ENCODE measurements at regions not wholly inside any gene's neighbourhood (a gene's known extent, or its start where the extent isn't known, plus 50 kb on each side); places are given as distances from the start of the nearest gene placed in this dataset.
"Not testable (repeated sequence)": the region's sequence is repeated elsewhere in the genome, so short reads cannot be mapped to it uniquely, and the experiment has no call there.

DNA sequence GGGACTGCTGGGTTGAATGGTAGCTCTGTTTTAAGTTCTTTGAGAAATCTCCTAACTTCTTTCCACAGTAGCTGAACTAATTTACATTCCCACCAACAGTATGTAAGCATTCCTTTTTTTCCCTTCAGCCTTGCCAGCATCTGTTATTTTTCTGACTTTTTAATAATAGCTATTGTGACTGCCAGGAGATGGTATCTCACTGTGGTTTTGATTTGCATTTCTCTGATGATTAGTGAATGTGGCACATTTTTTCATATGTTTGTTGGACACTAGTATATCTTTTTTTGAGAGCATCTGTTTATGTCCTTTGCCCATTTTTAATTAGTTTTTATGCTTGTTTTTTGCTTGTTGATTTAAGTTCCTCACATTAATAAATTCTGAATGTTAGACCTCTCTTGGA lies 990.8 kb downstream of the GATA3 start:
- H3K36me3 ChIP-seq = no peaks in the 10 kb centered on the region
- no peak for DNase-seq (ENCODE audit: low read depth in 1 of 2, low spot score in 2 of 2)
- H3K9me3 ChIP-seq (replicated peaks) = no peaks in the 10 kb centered on the region
- no peak overlapping the region for H3K27ac ChIP-seq
- no peaks in the 10 kb centered on the region for H3K27me3 ChIP-seq (replicated peaks)
- H3K4me3 ChIP-seq = no peak overlapping the region
- no peaks in the 10 kb centered on the region for H3K4me1 ChIP-seq (replicated peaks)

DNA sequence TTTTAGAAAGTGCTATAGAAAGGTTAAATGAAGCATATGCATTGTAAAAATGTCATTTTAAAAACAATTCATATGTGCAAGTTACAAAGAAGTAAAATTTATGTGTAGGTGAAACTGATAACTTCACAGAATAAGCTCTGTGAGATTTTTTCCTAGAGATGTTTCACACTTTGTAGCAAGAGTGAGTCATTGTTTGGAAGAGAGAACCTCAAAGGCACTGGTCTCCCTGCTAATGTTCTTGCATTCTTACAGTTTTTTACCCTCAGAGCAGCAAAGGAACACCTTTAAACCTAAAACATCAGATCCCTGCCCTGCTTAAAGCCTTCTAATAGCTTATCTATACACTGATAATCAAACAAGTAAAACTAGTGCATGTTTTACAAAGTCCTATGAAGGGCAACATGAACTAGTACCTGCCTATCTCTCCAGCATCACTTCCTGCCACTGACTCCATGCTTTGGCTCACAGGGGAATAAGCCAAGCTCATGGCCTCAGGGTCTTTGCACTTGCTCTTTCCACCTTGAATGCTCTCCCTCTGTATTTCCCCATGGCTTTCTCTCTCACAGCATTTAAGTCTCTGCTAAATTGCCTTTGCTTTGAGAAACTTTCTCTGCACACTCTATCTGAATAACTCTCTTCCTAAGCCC lies 997.0 kb downstream of the GATA3 start:
- no peak for DNase-seq (ENCODE audit: low read depth in 1 of 2, low spot score in 2 of 2)
- H3K4me3 ChIP-seq = no peak overlapping the region
- no peaks in the 10 kb centered on the region for H3K27me3 ChIP-seq (replicated peaks)
- H3K4me1 ChIP-seq (replicated peaks) = no peaks in the 10 kb centered on the region
- H3K9me3 ChIP-seq (replicated peaks) = no peaks in the 10 kb centered on the region
- H3K27ac ChIP-seq = no peak overlapping the region
- H3K36me3 ChIP-seq = no peaks in the 10 kb centered on the region

GRCh38 chr10:9052767-9053166 lies 998.3 kb downstream of the GATA3 start:
- Histone ChIP-seq H3K27me3 (replicated peaks) (no peaks in the 10 kb centered on the region), H3K27ac (no peak overlapping the region), H3K9me3 (replicated peaks) (no peaks in the 10 kb centered on the region), H3K4me1 (replicated peaks) (no peaks in the 10 kb centered on the region), H3K36me3 (no peaks in the 10 kb centered on the region), H3K4me3 (no peak overlapping the region)
- no peak for DNase-seq (ENCODE audit: low read depth in 1 of 2, low spot score in 2 of 2)

GRCh38 chr10:9056521-9056920 lies 1002.0 kb downstream of the GATA3 start:
- DNase-seq (ENCODE audit: low read depth in 1 of 2, low spot score in 2 of 2) = no peak
- Histone ChIP-seq H3K4me1 (replicated peaks) (no peaks in the 10 kb centered on the region), H3K9me3 (replicated peaks) (no peaks in the 10 kb centered on the region), H3K4me3 (no peak overlapping the region), H3K27me3 (replicated peaks) (no peaks in the 10 kb centered on the region), H3K27ac (no peak overlapping the region), H3K36me3 (no peaks in the 10 kb centered on the region)

- H3K9me3 ChIP-seq (replicated peaks); H3K27me3 ChIP-seq (replicated peaks); H3K4me1 ChIP-seq (replicated peaks); H3K4me3 ChIP-seq; H3K36me3 ChIP-seq; H3K27ac ChIP-seq; DNase-seq (ENCODE audit: low read depth in 1 of 2, low spot score in 2 of 2): not testable (repeated sequence)
Measured at GRCh38 chr10:9057293-9057692, 1002.8 kb downstream of the GATA3 start.

DNA sequence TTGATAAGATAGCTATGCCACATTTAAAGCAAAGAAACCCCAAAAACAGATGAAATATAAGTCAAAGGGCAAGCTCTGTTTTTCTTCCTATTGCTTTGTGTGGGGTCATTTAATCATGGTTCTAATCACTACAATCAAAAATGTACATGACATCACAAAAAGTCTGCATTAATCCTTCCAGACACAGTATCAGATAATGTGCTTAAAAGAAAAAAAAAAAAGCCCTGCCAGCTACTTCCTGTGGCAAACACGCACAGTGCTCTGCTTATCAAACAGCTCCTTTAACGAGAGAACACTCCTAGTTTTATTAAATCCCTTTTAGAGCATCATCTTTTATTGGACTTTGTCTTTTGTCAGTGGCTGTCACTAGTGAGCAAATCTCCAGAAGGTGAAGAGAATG lies 1005.8 kb downstream of the GATA3 start:
- no peak overlapping the region for H3K27ac ChIP-seq
- no peaks in the 10 kb centered on the region for H3K27me3 ChIP-seq (replicated peaks)
- no peak overlapping the region for H3K4me3 ChIP-seq
- no peaks in the 10 kb centered on the region for H3K36me3 ChIP-seq
- H3K9me3 ChIP-seq (replicated peaks) = no peaks in the 10 kb centered on the region
- no peaks in the 10 kb centered on the region for H3K4me1 ChIP-seq (replicated peaks)
- DNase-seq (ENCODE audit: low read depth in 1 of 2, low spot score in 2 of 2) = no peak

DNA sequence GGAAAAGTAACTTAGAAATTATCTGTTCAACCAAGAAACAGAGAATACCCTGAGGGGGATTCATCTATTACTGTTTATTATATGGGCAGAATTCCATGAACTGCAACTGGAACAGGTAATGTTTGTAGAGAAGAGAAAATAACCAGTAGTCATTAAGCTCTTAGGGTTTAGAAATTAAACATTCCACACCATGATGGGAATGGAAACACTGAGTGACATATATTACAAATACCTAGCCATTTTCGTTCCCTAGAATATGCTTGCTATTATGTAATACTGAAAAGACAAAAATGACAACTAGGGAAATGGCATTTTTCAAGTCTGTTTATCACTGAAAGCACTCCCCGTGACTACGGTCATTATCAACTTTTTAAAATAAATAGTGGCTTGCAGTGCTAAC lies 1007.4 kb downstream of the GATA3 start:
- Histone ChIP-seq H3K9me3 (replicated peaks) (no peaks in the 10 kb centered on the region), H3K36me3 (no peaks in the 10 kb centered on the region), H3K27me3 (replicated peaks) (no peaks in the 10 kb centered on the region), H3K4me1 (replicated peaks) (no peaks in the 10 kb centered on the region), H3K4me3 (no peak overlapping the region), H3K27ac (no peak overlapping the region)
- DNase-seq (ENCODE audit: low read depth in 1 of 2, low spot score in 2 of 2) = no peak

- Histone ChIP-seq H3K36me3 (no peaks in the 10 kb centered on the region), H3K27me3 (replicated peaks) (no peaks in the 10 kb centered on the region), H3K4me3 (no peak overlapping the region)
Measured at GRCh38 chr10:9066152-9066551, 1011.7 kb downstream of the GATA3 start.

DNA sequence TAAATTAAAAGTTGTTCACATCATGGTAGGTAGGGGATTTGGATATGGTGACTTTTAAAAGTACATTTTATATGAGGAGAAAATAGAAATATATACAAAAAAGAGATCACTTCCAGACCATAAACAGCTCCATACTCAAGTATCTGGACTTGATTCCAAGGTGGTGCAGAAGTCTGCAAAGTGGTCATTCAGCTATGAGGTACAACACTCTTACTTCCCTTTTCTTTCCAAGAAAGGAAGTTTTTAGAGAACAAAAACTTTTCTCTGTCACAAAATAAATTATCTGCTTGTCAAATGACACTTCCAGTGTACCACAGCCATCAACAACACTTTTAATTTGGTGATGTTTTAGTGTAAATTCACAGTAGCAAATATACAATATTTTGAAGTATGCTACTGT lies 1013.5 kb downstream of the GATA3 start:
- DNase-seq (ENCODE audit: low read depth in 1 of 2, low spot score in 2 of 2) = no peak
- no peaks in the 10 kb centered on the region for H3K4me1 ChIP-seq (replicated peaks)
- H3K4me3 ChIP-seq = no peak overlapping the region
- H3K36me3 ChIP-seq = no peaks in the 10 kb centered on the region
- no peaks in the 10 kb centered on the region for H3K9me3 ChIP-seq (replicated peaks)
- H3K27ac ChIP-seq = no peak overlapping the region
- H3K27me3 ChIP-seq (replicated peaks) = no peaks in the 10 kb centered on the region

More at GRCh38 chr10:9066152-9066551, 1011.7 kb downstream of the GATA3 start:
- Histone ChIP-seq H3K9me3 (replicated peaks) (no peaks in the 10 kb centered on the region), H3K27ac (no peak overlapping the region), H3K4me1 (replicated peaks) (no peaks in the 10 kb centered on the region)
- DNase-seq (ENCODE audit: low read depth in 1 of 2, low spot score in 2 of 2) = no peak

DNA sequence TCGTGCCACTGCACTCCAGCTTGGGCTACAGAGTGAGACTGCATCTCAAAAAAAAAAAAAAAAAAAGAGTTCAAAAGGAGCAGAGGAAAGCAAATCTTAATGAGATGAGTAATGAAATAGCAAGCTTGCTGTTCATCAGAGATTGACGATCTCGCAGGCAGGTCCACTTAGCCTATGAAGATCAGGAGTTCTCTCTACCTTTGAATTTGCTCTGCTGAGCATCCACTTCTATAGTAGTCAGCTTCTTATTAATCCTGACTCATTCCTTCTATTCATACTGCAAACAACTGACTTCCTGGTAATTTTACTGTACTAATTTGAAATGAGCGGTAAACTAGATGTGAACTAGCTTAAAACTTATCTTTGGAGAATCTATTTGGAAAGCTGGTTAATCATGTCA lies 1014.6 kb downstream of the GATA3 start:
- Histone ChIP-seq H3K9me3 (replicated peaks) (no peaks in the 10 kb centered on the region), H3K4me1 (replicated peaks) (no peaks in the 10 kb centered on the region), H3K4me3 (no peak overlapping the region), H3K36me3 (no peaks in the 10 kb centered on the region), H3K27me3 (replicated peaks) (no peaks in the 10 kb centered on the region), H3K27ac (no peak overlapping the region)
- no peak for DNase-seq (ENCODE audit: low read depth in 1 of 2, low spot score in 2 of 2)

DNA sequence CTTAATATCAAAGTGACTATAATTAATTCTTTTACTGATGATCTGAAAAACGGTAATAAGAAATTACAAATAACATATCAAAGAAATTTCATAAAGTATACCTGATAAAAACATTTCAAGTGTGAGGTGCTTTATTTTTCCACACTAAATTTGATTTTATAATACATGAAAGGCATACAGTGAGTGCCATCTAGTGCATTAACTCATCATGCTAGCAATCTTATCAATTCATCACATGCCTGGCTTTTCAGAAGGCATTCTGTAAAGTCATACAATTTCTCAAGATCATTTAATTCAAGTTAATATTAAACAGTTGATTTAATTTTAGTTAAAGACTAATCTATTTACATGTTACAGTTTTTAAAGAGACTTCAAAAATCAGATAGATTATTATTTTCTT lies 1020.9 kb downstream of the GATA3 start:
- no peak for DNase-seq (ENCODE audit: low read depth in 1 of 2, low spot score in 2 of 2)

GRCh38 chr10:9076066-9076465 lies 1021.6 kb downstream of the GATA3 start:
- DNase-seq (ENCODE audit: low read depth in 1 of 2, low spot score in 2 of 2) = no peak
- no peaks in the 10 kb centered on the region for H3K9me3 ChIP-seq (replicated peaks)
- H3K27ac ChIP-seq = no peak overlapping the region
- no peak overlapping the region for H3K4me3 ChIP-seq
- no peaks in the 10 kb centered on the region for H3K27me3 ChIP-seq (replicated peaks)
- H3K36me3 ChIP-seq = no peaks in the 10 kb centered on the region
- H3K4me1 ChIP-seq (replicated peaks) = no peaks in the 10 kb centered on the region

More for the DNA sequence above, 1020.9 kb downstream of the GATA3 start:
- no peaks in the 10 kb centered on the region for H3K27me3 ChIP-seq (replicated peaks)
- no peaks in the 10 kb centered on the region for H3K36me3 ChIP-seq
- H3K4me1 ChIP-seq (replicated peaks) = no peaks in the 10 kb centered on the region
- no peak overlapping the region for H3K4me3 ChIP-seq
- no peaks in the 10 kb centered on the region for H3K9me3 ChIP-seq (replicated peaks)
- no peak overlapping the region for H3K27ac ChIP-seq

DNA sequence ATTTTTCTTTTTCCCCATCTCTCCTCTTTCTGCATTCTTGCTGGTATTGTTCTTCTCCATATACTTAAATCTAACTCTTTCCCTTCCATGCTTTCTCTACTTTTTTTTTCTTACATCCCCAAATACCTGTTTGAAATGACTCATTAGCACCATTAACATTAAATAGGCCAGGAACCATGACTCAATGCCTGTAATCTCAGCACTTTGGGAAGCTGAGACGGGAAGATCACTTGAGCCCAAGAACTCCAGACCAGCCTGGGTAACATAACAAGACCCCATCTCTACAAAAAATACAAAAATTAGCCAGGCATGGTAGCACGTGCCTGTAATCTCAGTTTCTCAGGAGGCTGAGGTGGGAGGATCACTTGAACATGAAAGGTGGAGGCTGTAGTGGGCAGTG lies 1026.8 kb downstream of the GATA3 start:
- Histone ChIP-seq H3K9me3 (replicated peaks) (no peaks in the 10 kb centered on the region), H3K27me3 (replicated peaks) (no peaks in the 10 kb centered on the region)
- no peak for DNase-seq (ENCODE audit: low read depth in 1 of 2, low spot score in 2 of 2)

GRCh38 chr10:9081961-9082360 lies 1027.5 kb downstream of the GATA3 start:
- no peak overlapping the region for H3K27ac ChIP-seq
- no peaks in the 10 kb centered on the region for H3K4me1 ChIP-seq (replicated peaks)
- H3K4me3 ChIP-seq = no peak overlapping the region
- no peaks in the 10 kb centered on the region for H3K9me3 ChIP-seq (replicated peaks)
- H3K36me3 ChIP-seq = no peaks in the 10 kb centered on the region
- no peaks in the 10 kb centered on the region for H3K27me3 ChIP-seq (replicated peaks)
- no peak for DNase-seq (ENCODE audit: low read depth in 1 of 2, low spot score in 2 of 2)

More for the DNA sequence above, 1026.8 kb downstream of the GATA3 start:
- no peak overlapping the region for H3K27ac ChIP-seq
- H3K4me3 ChIP-seq = no peak overlapping the region
- no peaks in the 10 kb centered on the region for H3K4me1 ChIP-seq (replicated peaks)
- H3K36me3 ChIP-seq = no peaks in the 10 kb centered on the region

DNA sequence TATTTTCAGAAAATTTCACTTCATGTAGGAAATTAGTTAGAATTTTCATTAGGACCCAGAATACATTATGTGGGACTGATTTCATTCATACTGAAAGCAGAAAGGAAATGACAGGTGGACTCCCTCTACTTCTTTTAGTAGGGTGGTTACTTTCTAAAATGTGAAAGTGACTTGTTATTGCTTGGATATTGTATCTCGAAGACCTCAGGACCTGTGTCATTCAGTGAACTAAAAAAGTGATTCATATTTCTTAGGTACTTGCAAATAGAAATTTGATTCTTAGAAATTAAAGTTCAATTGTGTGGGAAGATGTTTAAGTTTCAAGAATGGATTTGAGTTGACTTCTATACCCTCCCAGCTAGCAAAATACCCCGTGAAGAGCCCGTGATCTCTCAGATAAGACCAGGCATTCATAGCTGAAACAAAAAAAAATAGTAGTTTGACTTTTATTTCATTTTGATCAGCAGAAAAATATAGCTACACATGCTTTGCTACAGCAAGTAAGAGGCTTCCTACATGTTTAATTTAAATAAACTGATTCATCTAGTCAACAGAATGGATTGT lies 1037.1 kb downstream of the GATA3 start:
- no peak for DNase-seq (ENCODE audit: low read depth in 1 of 2, low spot score in 2 of 2)
- Histone ChIP-seq H3K4me1 (replicated peaks) (no peaks in the 10 kb centered on the region), H3K36me3 (no peaks in the 10 kb centered on the region), H3K9me3 (replicated peaks) (no peaks in the 10 kb centered on the region; the same call in 1 of the 2 replicates), H3K27me3 (replicated peaks) (no peaks in the 10 kb centered on the region), H3K4me3 (no peak overlapping the region), H3K27ac (no peak overlapping the region)
